Transverse colon (tissue), 4 donors: ENCODE measurements at regions not wholly inside any gene's neighbourhood (a gene's known extent, or its start where the extent isn't known, plus 50 kb on each side); places are given as distances from the start of the nearest gene placed in this dataset.

Experiments used
- DNase-seq: peaks from one replicate; pipeline ENCODE4 v3.0.0-alpha.2; 2019
- H3K27ac ChIP-seq, 4 donors: fragments of 200-600 bp; sonication (generic); 2 replicates each; pipeline ENCODE4 v1.5.1; 2016 to 2018; ENCODE audit warnings: inconsistent platforms in 4 of 4
- H3K27me3 ChIP-seq: fragments of 200-600 bp; sonication (generic); 2 replicates; pipeline ENCODE4 v1.5.1; 2017; ENCODE audit warnings: inconsistent platforms
- H3K36me3 ChIP-seq, 4 donors: fragments of 200-600 bp; sonication (generic); 2 replicates each; pipeline ENCODE4 v1.5.1; 2017 to 2019; ENCODE audit warnings: inconsistent platforms in 4 of 4
- H3K4me1 ChIP-seq, 4 donors: fragments of 200-600 bp; sonication (generic); 2 replicates each; pipeline ENCODE4 v1.5.1; 2017 to 2020; ENCODE audit warnings: inconsistent platforms in 4 of 4
- H3K4me3 ChIP-seq, 4 donors: fragments of 200-600 bp; sonication (generic); 1 replicate in 1 of 4; 2 replicates in 3 of 4; pipeline versions ENCODE4 v1.5.1 to v1.6.1; 2017 to 2019; ENCODE audit warnings: inconsistent platforms in 4 of 4
- H3K9me3 ChIP-seq, 2 donors: fragments of 200-600 bp; sonication (generic); 2 replicates each; pipeline ENCODE4 v1.5.1; 2017 to 2019; ENCODE audit warnings: inconsistent platforms in 2 of 2
- CTCF ChIP-seq, 5 experiments: fragments of 200-600 bp in 3 of 5; fragments of 450-650 bp in 2 of 5; sonication (generic) in 3 of 5; IDR thresholded peaks; 1 replicate in 2 of 5; 2 replicates in 3 of 5; pipeline ENCODE4 v1.5.1; 2016 to 2017; ENCODE audit warnings: antibody characterized with exemption in 5 of 5, inconsistent platforms in 3 of 5, mild to moderate bottlenecking in 2 of 5, moderate library complexity in 1 of 5
- EP300 ChIP-seq: sonication (generic); formaldehyde crosslinking; IDR thresholded peaks from one replicate; pipeline ENCODE4 v1.6.1; 2017; ENCODE audit warnings: antibody characterized with exemption, low read depth
- POLR2A ChIP-seq: fragments of 450-650 bp; IDR thresholded peaks from one replicate; pipeline ENCODE4 v1.6.1; 2016; ENCODE audit warnings: antibody characterized with exemption, mild to moderate bottlenecking, moderate library complexity
- POLR2AphosphoS5 ChIP-seq, 3 donors: sonication (generic); formaldehyde crosslinking; IDR thresholded peaks; one replicate each; pipeline ENCODE4 v1.6.1; 2016; ENCODE audit warnings: antibody characterized with exemption in 3 of 3
- WGBS, 2 donors: methylation state at CpG; one replicate each; pipeline ENCODE4 v1.1.5; 2018; ENCODE audit warnings: low coverage in 1 of 2; 5-methylcytosine and 5-hydroxymethylcytosine counted together
- in situ Hi-C, 4 donors: fragments of 200-750 bp; cut with MboI; loops; one replicate each; pipeline versions ENCODE4 v1.15.0 to v1.15.1; 2017; ENCODE audit warnings: low sequenced_read_pairs in 3 of 4, low pct_ligation_motif_present in 1 of 4, low pct_unique_long_range_greater_than_20kb in 1 of 4
- intact Hi-C: fragments of 100-400 bp; cut with DNase I; formaldehyde crosslinking; loops from one replicate; pipeline ENCODE4 v1.15.1; 2023; ENCODE audit warnings: low total_unique reads

DNA sequence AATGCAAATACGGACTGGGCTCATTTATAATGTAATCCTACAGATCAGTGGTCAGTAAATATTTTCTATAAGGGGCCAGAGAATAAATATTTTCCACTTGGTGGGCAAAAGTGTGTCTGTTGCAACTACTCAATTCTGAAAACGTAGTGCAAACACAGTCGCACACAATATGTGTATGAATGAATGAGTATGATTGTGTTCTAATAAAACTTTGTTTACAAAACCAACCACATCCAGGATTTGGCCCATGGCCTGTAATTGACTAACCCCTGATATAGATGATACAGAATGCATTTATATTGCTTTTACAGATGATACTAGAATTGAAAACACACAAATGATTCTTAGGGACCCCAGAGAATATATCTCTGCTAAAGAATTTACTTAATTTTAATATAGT, 197.6 kb downstream of the ASB9 start:
- H3K4me1 ChIP-seq: no peaks in the 10 kb centered on the region
- in situ Hi-C loops (no loop called here), intact Hi-C loops (no loop called here)
- no peaks in the 10 kb centered on the region for H3K9me3 ChIP-seq
- H3K27me3 ChIP-seq: no peaks in the 10 kb centered on the region
- DNase-seq: no peak
- H3K4me3 ChIP-seq: no peak overlapping the region
- H3K27ac ChIP-seq: no peak overlapping the region
- H3K36me3 ChIP-seq: no peaks in the 10 kb centered on the region
- TF ChIP-seq CTCF (IDR thresholded peaks at IDR 0.05) (no peak), POLR2AphosphoS5 (IDR thresholded peaks at IDR 0.05) (no peak), EP300 (no peak), POLR2A (no peak)
- 31 to 57% methylated on average over 2 to 3 of the region's 3 CpGs for WGBS, 2 donors

GRCh38 chrX:15059474-15059873, 186.3 kb downstream of the MOSPD2 start:
- H3K27ac ChIP-seq: no peak overlapping the region
- TF ChIP-seq POLR2AphosphoS5 (IDR thresholded peaks at IDR 0.05): no peak
- no peak for TF ChIP-seq EP300
- no peak for TF ChIP-seq CTCF (IDR thresholded peaks at IDR 0.05)
- TF ChIP-seq POLR2A: no peak
- H3K36me3 ChIP-seq: no peaks in the 10 kb centered on the region
- H3K4me1 ChIP-seq: no peaks in the 10 kb centered on the region
- no peak overlapping the region for H3K4me3 ChIP-seq
- intact Hi-C loops (no loop called here), in situ Hi-C loops (no loop called here)
- 78 to 83% methylated on average over 2 of the region's 2 CpGs for WGBS, 2 donors
- no peak for DNase-seq
- H3K9me3 ChIP-seq: no peaks in the 10 kb centered on the region
- no peaks in the 10 kb centered on the region for H3K27me3 ChIP-seq

DNA sequence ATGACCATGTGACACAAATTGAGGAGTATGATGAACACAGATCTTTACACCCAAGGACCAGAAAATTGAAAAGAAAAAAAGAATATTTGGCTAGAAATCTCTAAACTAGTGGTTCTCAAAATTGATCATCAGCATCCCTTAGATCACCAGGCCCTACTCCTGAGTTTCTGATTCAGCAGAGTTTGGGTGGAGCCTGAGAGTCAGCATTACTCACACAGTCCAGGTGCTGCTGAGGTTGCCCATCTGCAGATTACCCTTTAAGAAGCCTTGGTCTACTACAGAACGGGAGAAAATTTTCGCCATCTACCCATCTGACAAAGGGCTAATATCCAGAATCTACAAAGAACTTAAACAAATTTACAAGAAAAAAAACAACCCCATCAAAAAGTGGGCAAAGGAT, 182.8 kb downstream of the MOSPD2 start:
- in situ Hi-C loops: no loop called here
- no peak for TF ChIP-seq EP300
- no peak for TF ChIP-seq POLR2A
- no peak for TF ChIP-seq POLR2AphosphoS5 (IDR thresholded peaks at IDR 0.05)
- TF ChIP-seq CTCF (IDR thresholded peaks at IDR 0.05): no peak

DNA sequence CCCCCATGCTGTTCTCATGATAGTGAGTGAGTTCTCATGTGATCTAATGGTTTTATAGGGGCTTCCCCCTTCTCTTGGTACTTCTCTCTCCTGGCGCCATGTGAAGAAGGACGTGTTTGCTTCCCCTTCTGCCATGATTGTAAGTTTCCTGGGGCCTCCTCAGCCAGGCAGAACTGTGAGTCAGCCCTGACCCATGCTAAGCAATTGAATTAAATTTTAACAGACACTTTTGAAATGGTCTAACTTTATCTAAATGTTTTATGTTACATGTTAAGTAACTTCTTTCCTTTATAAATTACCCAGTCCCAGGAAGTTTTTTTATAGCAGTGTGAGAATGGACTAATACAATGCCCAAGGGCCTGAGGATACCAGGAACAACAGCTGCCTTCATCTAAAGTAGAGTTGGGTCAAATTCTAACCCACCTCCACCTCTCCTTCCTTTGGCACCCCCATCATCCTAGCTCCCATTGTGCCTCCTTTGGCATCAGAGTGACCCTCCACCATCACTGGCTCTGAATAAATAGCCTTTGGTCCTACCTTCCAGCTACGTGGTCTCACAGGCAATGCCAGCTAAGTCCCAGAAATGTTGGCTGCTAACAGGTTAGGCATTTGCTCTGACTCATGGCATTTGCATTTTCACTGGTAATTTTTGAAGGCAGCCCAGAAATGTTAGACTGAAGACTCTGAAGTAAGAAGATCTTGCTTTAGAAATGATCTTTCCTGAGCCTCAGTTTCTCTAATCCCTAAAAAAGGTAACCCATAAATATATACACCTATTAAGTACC, 182.1 kb downstream of the MOSPD2 start:
- TF ChIP-seq EP300 (no peak), POLR2AphosphoS5 (IDR thresholded peaks at IDR 0.05) (no peak), CTCF (IDR thresholded peaks at IDR 0.05) (no peak), POLR2A (no peak)
- WGBS, 2 donors: 71 to 85% methylated on average over 2 to 3 of the region's 3 CpGs
- Histone ChIP-seq H3K27me3 (no peaks in the 10 kb centered on the region), H3K9me3 (no peaks in the 10 kb centered on the region), H3K4me3 (no peak overlapping the region), H3K36me3 (no peaks in the 10 kb centered on the region), H3K27ac (no peak overlapping the region), H3K4me1 (no peaks in the 10 kb centered on the region)
- intact Hi-C loops: no loop called here
- in situ Hi-C loops: no loop called here
- no peak for DNase-seq

More for the DNA sequence above, 182.8 kb downstream of the MOSPD2 start:
- WGBS, 2 donors: 81% methylated on average over 2 of the region's 2 CpGs; no CpG with 5 or more reads in 1 of the 2 donors
- H3K27me3 ChIP-seq: no peaks in the 10 kb centered on the region
- no peaks in the 10 kb centered on the region for H3K9me3 ChIP-seq
- intact Hi-C loops: no loop called here
- no peak overlapping the region for H3K4me3 ChIP-seq
- H3K4me1 ChIP-seq: no peaks in the 10 kb centered on the region
- H3K36me3 ChIP-seq: no peaks in the 10 kb centered on the region
- H3K27ac ChIP-seq: no peak overlapping the region
- DNase-seq: no peak
